PC-3 (cell line): ENCODE measurements at regions not wholly inside any gene's neighbourhood (a gene's known extent, or its start where the extent isn't known, plus 50 kb on each side); places are given as distances from the start of the nearest gene placed in this dataset.

Experiments used
- CTCF ChIP-seq: fragments of 300-600 bp; sonication (generic); conservative IDR thresholded peaks from 2 replicates; pipeline ENCODE4 v1.5.1; 2017; ENCODE audit warnings: antibody characterized with exemption, low read depth, mild to moderate bottlenecking, low read length
- EZH2 ChIP-seq: fragments of 300-600 bp; sonication (generic); IDR thresholded peaks from one replicate; pipeline ENCODE4 v1.6.1; 2017; ENCODE audit warnings: antibody characterized with exemption, mild to moderate bottlenecking, low read length; ENCODE audit not compliant: unreplicated experiment
- EZH2phosphoT487 ChIP-seq: fragments of 300-600 bp; sonication (generic); IDR thresholded peaks from 2 replicates; pipeline ENCODE4 v1.6.1; 2018; ENCODE audit warnings: mild to moderate bottlenecking, antibody characterized with exemption, low read length, borderline replicate concordance

- TF ChIP-seq CTCF, result no peak
- no peak for TF ChIP-seq EZH2
- no peak for TF ChIP-seq EZH2phosphoT487
Observed at GRCh38 chr5:166845044-166845443, 1446.4 kb upstream of the WWC1 start.
